SK-N-SH (cell line): ENCODE measurements at regions not wholly inside any gene's neighbourhood (a gene's known extent, or its start where the extent isn't known, plus 50 kb on each side); places are given as distances from the start of the nearest gene placed in this dataset.

ENCODE experiments used
- CTCF ChIA-PET: fragments of 300-600, 350-600 bp; formaldehyde crosslinking; extraction: SDS; loops from one replicate; lab custom pipeline; 2021; lab: Yijun Ruan, JAX
- POLR2A ChIA-PET: fragments of 350-600 bp; sonication (Branson Sonifier 250); formaldehyde crosslinking; extraction: SDS; loops from one replicate; lab custom pipeline; 2020; ENCODE audit warnings: antibody characterized with exemption, inconsistent platforms; lab: Yijun Ruan, JAX
- DNase-seq: peaks from one replicate; pipeline ENCODE4 v3.0.0; 2012
- H2AFZ ChIP-seq: fragments of 200-600 bp; sonication (generic); 2 replicates; pipeline ENCODE4 v1.8.1; 2016; ENCODE audit warnings: antibody characterized with exemption, mild to moderate bottlenecking, low read depth
- H3F3A ChIP-seq: fragments of 200-600 bp; sonication (generic); replicated peaks from 2 replicates; pipeline ENCODE3; 2016; ENCODE audit warnings: antibody characterized with exemption, mild to moderate bottlenecking; ENCODE audit not compliant: insufficient read depth
- H3K27ac ChIP-seq, 2 experiments: fragments of 200-500 bp in 1 of 2; fragments of 200-600 bp in 1 of 2; sonication (Bioruptor generic) in 1 of 2; sonication (generic), shearing (Covaris generic) in 1 of 2; 2 replicates each; pipeline versions ENCODE4 v1.5.1 to v1.6.1; 2014 to 2016; ENCODE audit warnings: low read depth in 2 of 2, inconsistent platforms in 1 of 2, low read length in 1 of 2, mild to moderate bottlenecking in 1 of 2, mixed read lengths in 1 of 2
- H3K27me3 ChIP-seq: fragments of 200-600 bp; sonication (generic), shearing (Covaris generic); 2 replicates; pipeline ENCODE4 v1.6.1; 2016; ENCODE audit warnings: mixed run types; ENCODE audit not compliant: insufficient read depth
- H3K36me3 ChIP-seq, 2 experiments: fragments of 200-500 bp in 1 of 2; fragments of 200-600 bp in 1 of 2; sonication (Bioruptor generic) in 1 of 2; sonication (generic) in 1 of 2; replicated peaks in 1 of 2; 2 replicates each; pipeline versions ENCODE3 to v1.5.1; 2014 to 2016; ENCODE audit warnings: low read length in 1 of 2, mild to moderate bottlenecking in 1 of 2; ENCODE audit not compliant: insufficient read depth in 2 of 2, control insufficient read depth in 1 of 2
- H3K4me1 ChIP-seq, 2 experiments: fragments of 200-500 bp in 1 of 2; fragments of 200-600 bp in 1 of 2; sonication (Bioruptor generic) in 1 of 2; sonication (generic), shearing (Covaris generic) in 1 of 2; 2 replicates each; pipeline versions ENCODE4 v1.5.1 to v1.6.1; 2014 to 2016; ENCODE audit warnings: low read depth in 1 of 2, low read length in 1 of 2, mixed run types in 1 of 2; ENCODE audit not compliant: insufficient read depth in 2 of 2, control insufficient read depth in 1 of 2
- H3K4me2 ChIP-seq: fragments of 200-600 bp; sonication (generic), shearing (Covaris generic); 2 replicates; pipeline ENCODE4 v1.6.1; 2017; ENCODE audit warnings: mixed run types
- H3K4me3 ChIP-seq, 2 experiments: fragments of 200-500 bp in 1 of 2; fragments of 200-600 bp in 1 of 2; sonication (Bioruptor generic) in 1 of 2; sonication (generic), shearing (Covaris generic) in 1 of 2; 2 replicates each; pipeline versions ENCODE4 v1.5.1 to v1.8.1; 2014 to 2016; ENCODE audit warnings: low read depth in 2 of 2, inconsistent platforms in 1 of 2, low read length in 1 of 2, mild to moderate bottlenecking in 1 of 2, mixed read lengths in 1 of 2, moderate library complexity in 1 of 2
- H3K79me2 ChIP-seq: fragments of 200-600 bp; sonication (generic); 2 replicates; pipeline ENCODE4 v1.8.1; 2017; ENCODE audit warnings: mild to moderate bottlenecking; ENCODE audit not compliant: insufficient read depth
- H3K9ac ChIP-seq: fragments of 200-600 bp; sonication (generic); 2 replicates; pipeline ENCODE4 v1.6.1; 2017; ENCODE audit warnings: mixed run types
- H3K9me2 ChIP-seq: fragments of 200-600 bp; sonication (generic); 2 replicates; pipeline ENCODE4 v1.6.1; 2017; ENCODE audit warnings: mixed run types
- H3K9me3 ChIP-seq: fragments of 200-600 bp; sonication (generic); 2 replicates; pipeline ENCODE4 v1.6.1; 2017; ENCODE audit warnings: mixed run types, mild to moderate bottlenecking, moderate library complexity
- H4K20me1 ChIP-seq: fragments of 200-600 bp; sonication (generic); 2 replicates; pipeline ENCODE4 v1.6.1; 2017; ENCODE audit warnings: mild to moderate bottlenecking, mixed run types; ENCODE audit not compliant: insufficient read depth
- CHD2 ChIP-seq: fragments of 150-350 bp; IDR thresholded peaks from 2 replicates; pipeline ENCODE4 v1.6.1; 2018; ENCODE audit warnings: low read length; ENCODE audit not compliant: partially characterized antibody
- ELF1 ChIP-seq: IDR thresholded peaks from 2 replicates; pipeline ENCODE4 v1.4.0; 2012
- EP300 ChIP-seq, 2 experiments: IDR thresholded peaks; 2 replicates each; pipeline versions ENCODE4 v1.4.0 to v1.6.1; 2012; ENCODE audit warnings: borderline replicate concordance in 1 of 2, low read depth in 1 of 2, low read length in 1 of 2
- EZH2phosphoT487 ChIP-seq: fragments of 200-600 bp; sonication (generic); IDR thresholded peaks from 2 replicates; pipeline ENCODE4 v1.6.1; 2017; ENCODE audit warnings: low read depth, mixed run types, mild to moderate bottlenecking, antibody characterized with exemption, moderate library complexity, borderline replicate concordance
- JUND ChIP-seq: IDR thresholded peaks from 2 replicates; pipeline ENCODE4 v1.4.0; 2012
- MXI1 ChIP-seq: IDR thresholded peaks from 2 replicates; pipeline ENCODE4 v1.6.1; 2012; ENCODE audit warnings: mild to moderate bottlenecking, low read depth, low read length, improper control_type of control experiment
- RAD21 ChIP-seq: IDR thresholded peaks from 2 replicates; pipeline ENCODE4 v1.6.1; 2012; ENCODE audit warnings: mild to moderate bottlenecking, low read length
- RFX5 ChIP-seq: IDR thresholded peaks from 2 replicates; pipeline ENCODE4 v1.6.1; 2012; ENCODE audit warnings: mild to moderate bottlenecking, improper control_type of control experiment, low read length
- RXRA ChIP-seq: IDR thresholded peaks from 2 replicates; pipeline ENCODE4 v1.4.0; 2012; ENCODE audit warnings: low read depth, mild to moderate bottlenecking, borderline replicate concordance
- SIN3A ChIP-seq: IDR thresholded peaks from 2 replicates; pipeline ENCODE4 v1.6.1; 2012; ENCODE audit warnings: low read depth, mild to moderate bottlenecking, low read length, moderate library complexity, borderline replicate concordance
- SMC3 ChIP-seq: IDR thresholded peaks from 2 replicates; pipeline ENCODE4 v1.6.1; 2012; ENCODE audit warnings: low read depth, low read length, improper control_type of control experiment
- TCF12 ChIP-seq: IDR thresholded peaks from 2 replicates; pipeline ENCODE4 v1.4.0; 2012
- WGBS: methylation state at CpG from one replicate; pipeline ENCODE4 v1.1.6; 2017; ENCODE audit warnings: low lambda C conversion rate; 5-methylcytosine and 5-hydroxymethylcytosine counted together
- TF ChIP-seq, protein P1 (sequence below): IDR thresholded peaks from 2 replicates; pipeline ENCODE4 v1.6.1; 2012; ENCODE audit warnings: mild to moderate bottlenecking, low read depth, low read length, moderate library complexity
- TF ChIP-seq, protein P2 (sequence below): fragments of 200-600 bp; sonication (generic); IDR thresholded peaks from 2 replicates; pipeline ENCODE4 v1.6.1; 2017; ENCODE audit warnings: antibody characterized with exemption, mild to moderate bottlenecking, moderate library complexity
- TF ChIP-seq, protein P3 (sequence below): IDR thresholded peaks from 2 replicates; pipeline ENCODE4 v1.4.0; 2012; ENCODE audit warnings: low read depth
- TF ChIP-seq, protein P4 (sequence below): fragments of 150-350 bp; IDR thresholded peaks from 2 replicates; pipeline ENCODE4 v1.6.1; 2016; ENCODE audit warnings: mild to moderate bottlenecking, low read depth, low read length
- TF ChIP-seq, protein P5 (sequence below): IDR thresholded peaks from 2 replicates; pipeline ENCODE4; 2012

DNA sequence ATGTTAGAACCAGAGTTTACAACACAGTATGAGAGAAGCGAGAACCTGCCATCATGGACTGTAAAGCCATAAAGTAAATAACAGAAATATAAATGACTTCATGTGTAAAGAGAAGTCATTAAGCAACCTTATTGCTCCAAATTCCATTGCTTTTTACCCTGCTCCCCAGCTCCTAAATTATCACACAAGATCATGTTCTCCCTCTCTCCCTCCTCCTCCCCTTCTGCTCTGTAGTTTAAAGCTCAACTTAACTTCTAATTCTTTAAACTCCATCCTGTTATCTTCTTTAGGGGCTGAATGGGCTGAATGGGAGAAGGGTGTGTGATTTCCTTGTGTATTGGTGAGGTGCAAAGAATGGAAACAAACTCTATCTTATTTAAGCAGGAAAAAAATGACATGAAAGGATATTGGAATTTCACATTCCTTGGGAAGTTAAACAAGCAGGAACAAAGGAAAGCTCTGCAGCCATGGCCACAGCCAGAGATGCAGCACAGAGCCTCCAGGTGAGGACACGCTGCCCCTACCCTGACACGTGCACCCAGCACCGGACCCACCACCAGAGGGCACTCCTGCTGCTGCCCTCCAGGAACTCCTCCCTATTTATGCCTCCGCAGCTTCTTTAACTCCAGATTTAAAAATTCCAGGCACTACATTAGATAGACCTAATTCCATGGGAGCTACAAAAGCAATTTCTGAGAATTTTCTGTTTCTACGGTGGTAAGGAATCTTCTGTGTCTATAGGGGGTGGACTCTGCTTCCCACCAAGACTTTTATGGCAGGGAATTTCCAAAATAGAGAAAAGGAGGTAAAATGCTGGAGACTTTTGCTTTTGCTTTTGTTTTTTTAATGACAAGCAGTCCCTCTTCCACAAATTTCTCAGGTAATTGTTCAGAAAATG is 76.9 kb upstream of the ABI3BP start:
- Histone ChIP-seq H3K27me3 (no peaks in the 10 kb centered on the region), H3F3A (peaks cover 8% of the 10 kb centered on the region), H3K9me3 (no peaks in the 10 kb centered on the region), H3K4me1 (peaks cover 2 to 7% of the 10 kb centered on the region in 2 experiments; a peak in 3 of 4 replicates), H3K36me3 (no peaks in the 10 kb centered on the region), H3K79me2 (no peaks in the 10 kb centered on the region), H4K20me1 (no peaks in the 10 kb centered on the region), H3K9ac (no peak overlapping the region), H3K4me2 (no peak overlapping the region), H2AFZ (peak overlapping the region; percentile 2; the same call in 1 of the 2 replicates), H3K9me2 (no peaks in the 10 kb centered on the region), H3K27ac (no peak overlapping the region), H3K4me3 (no peak overlapping the region)
- 84% methylated on average over 3 of the region's 6 CpGs for WGBS
- ChIA-PET POLR2A (no interaction called here), CTCF (interaction anchor here (0.7 to 1.1 kb wide), 3 partner anchors 10 to 442 kb away, joined by 3 to 4 read pairs (median 3); no protein-coding TSS in a partner anchor)
- DNase-seq: peak; percentile 17
- TF ChIP-seq RXRA (no peak), RAD21 (peak; percentile 32), SMC3 (peak; percentile 22; the same call in 1 of the 2 replicates)
- TF ChIP-seq, protein P1, sequence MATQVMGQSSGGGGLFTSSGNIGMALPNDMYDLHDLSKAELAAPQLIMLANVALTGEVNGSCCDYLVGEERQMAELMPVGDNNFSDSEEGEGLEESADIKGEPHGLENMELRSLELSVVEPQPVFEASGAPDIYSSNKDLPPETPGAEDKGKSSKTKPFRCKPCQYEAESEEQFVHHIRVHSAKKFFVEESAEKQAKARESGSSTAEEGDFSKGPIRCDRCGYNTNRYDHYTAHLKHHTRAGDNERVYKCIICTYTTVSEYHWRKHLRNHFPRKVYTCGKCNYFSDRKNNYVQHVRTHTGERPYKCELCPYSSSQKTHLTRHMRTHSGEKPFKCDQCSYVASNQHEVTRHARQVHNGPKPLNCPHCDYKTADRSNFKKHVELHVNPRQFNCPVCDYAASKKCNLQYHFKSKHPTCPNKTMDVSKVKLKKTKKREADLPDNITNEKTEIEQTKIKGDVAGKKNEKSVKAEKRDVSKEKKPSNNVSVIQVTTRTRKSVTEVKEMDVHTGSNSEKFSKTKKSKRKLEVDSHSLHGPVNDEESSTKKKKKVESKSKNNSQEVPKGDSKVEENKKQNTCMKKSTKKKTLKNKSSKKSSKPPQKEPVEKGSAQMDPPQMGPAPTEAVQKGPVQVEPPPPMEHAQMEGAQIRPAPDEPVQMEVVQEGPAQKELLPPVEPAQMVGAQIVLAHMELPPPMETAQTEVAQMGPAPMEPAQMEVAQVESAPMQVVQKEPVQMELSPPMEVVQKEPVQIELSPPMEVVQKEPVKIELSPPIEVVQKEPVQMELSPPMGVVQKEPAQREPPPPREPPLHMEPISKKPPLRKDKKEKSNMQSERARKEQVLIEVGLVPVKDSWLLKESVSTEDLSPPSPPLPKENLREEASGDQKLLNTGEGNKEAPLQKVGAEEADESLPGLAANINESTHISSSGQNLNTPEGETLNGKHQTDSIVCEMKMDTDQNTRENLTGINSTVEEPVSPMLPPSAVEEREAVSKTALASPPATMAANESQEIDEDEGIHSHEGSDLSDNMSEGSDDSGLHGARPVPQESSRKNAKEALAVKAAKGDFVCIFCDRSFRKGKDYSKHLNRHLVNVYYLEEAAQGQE: no peak
- TF ChIP-seq, protein P2, sequence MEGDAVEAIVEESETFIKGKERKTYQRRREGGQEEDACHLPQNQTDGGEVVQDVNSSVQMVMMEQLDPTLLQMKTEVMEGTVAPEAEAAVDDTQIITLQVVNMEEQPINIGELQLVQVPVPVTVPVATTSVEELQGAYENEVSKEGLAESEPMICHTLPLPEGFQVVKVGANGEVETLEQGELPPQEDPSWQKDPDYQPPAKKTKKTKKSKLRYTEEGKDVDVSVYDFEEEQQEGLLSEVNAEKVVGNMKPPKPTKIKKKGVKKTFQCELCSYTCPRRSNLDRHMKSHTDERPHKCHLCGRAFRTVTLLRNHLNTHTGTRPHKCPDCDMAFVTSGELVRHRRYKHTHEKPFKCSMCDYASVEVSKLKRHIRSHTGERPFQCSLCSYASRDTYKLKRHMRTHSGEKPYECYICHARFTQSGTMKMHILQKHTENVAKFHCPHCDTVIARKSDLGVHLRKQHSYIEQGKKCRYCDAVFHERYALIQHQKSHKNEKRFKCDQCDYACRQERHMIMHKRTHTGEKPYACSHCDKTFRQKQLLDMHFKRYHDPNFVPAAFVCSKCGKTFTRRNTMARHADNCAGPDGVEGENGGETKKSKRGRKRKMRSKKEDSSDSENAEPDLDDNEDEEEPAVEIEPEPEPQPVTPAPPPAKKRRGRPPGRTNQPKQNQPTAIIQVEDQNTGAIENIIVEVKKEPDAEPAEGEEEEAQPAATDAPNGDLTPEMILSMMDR: peak; percentile 60

DNA sequence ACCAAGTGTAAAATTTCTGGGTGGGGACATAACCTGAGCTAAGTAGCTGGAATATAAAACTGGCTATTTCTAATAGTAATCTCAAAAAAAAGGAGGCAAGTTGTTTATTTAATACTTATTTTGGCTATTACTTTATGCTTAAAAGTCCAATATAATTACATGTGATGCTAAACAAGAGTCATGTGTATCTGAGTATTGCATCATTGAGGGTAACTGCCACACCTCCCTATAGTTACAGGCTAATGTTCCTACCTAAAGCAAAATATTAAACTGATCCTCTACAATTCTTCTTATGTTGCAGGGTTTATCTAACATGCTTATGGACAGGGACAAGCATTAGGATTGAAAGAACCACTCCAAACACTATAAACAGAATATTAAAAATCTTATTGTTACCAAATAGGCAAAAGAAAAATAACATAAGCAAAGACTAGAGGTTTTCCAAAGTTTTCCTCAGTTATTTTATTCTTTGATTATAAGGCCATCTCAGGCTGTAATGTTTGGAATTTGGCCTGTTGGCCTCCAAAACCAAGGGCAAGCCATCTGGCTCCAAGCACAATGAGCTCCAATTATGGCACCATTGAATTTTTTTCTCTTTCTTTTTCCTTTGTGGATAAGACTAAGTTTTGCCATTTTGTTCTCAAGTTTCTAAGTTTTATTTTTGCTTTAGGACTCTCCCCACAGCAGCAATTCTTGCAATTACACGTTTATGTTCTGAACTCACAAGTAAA is 75.8 kb upstream of the ABI3BP start:
- Histone ChIP-seq H3K4me3 (no peak overlapping the region), H3K4me2 (no peak overlapping the region), H2AFZ (no peak overlapping the region), H3K9ac (no peak overlapping the region), H3K27me3 (no peaks in the 10 kb centered on the region), H3K4me1 (peaks cover 2 to 13% of the 10 kb centered on the region in 2 experiments; a peak in 3 of 4 replicates), H3K27ac (no peak overlapping the region), H3K36me3 (no peaks in the 10 kb centered on the region), H4K20me1 (no peaks in the 10 kb centered on the region), H3K9me2 (no peaks in the 10 kb centered on the region), H3K79me2 (no peaks in the 10 kb centered on the region), H3F3A (peaks cover 15% of the 10 kb centered on the region), H3K9me3 (no peaks in the 10 kb centered on the region)
- ChIA-PET POLR2A (no interaction called here), CTCF (no interaction called here)
- WGBS: 32% methylated on average over 1 of the region's 1 CpG
- no peak for DNase-seq
- TF ChIP-seq, protein P3, sequence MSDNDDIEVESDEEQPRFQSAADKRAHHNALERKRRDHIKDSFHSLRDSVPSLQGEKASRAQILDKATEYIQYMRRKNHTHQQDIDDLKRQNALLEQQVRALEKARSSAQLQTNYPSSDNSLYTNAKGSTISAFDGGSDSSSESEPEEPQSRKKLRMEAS: no peak
- TF ChIP-seq RFX5 (no peak), SIN3A (no peak), EP300 (IDR thresholded peaks at IDR 0.05; ENCODE audit: borderline replicate concordance in 1 of 2, low read depth in 1 of 2, low read length in 1 of 2) (no peak), JUND (no peak), SMC3 (no peak), TCF12 (no peak), RXRA (no peak), CHD2 (no peak), EZH2phosphoT487 (no peak), ELF1 (no peak), MXI1 (no peak)
- TF ChIP-seq, protein P4, sequence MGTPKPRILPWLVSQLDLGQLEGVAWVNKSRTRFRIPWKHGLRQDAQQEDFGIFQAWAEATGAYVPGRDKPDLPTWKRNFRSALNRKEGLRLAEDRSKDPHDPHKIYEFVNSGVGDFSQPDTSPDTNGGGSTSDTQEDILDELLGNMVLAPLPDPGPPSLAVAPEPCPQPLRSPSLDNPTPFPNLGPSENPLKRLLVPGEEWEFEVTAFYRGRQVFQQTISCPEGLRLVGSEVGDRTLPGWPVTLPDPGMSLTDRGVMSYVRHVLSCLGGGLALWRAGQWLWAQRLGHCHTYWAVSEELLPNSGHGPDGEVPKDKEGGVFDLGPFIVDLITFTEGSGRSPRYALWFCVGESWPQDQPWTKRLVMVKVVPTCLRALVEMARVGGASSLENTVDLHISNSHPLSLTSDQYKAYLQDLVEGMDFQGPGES: no peak
- TF ChIP-seq, protein P5, sequence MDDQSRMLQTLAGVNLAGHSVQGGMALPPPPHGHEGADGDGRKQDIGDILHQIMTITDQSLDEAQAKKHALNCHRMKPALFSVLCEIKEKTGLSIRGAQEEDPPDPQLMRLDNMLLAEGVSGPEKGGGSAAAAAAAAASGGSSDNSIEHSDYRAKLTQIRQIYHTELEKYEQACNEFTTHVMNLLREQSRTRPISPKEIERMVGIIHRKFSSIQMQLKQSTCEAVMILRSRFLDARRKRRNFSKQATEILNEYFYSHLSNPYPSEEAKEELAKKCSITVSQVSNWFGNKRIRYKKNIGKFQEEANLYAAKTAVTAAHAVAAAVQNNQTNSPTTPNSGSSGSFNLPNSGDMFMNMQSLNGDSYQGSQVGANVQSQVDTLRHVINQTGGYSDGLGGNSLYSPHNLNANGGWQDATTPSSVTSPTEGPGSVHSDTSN: no peak
